GM12878 (cell line): ENCODE measurements at regions not wholly inside any gene's neighbourhood (a gene's known extent, or its start where the extent isn't known, plus 50 kb on each side); places are given as distances from the start of the nearest gene placed in this dataset.

ENCODE experiments used
- ATAC-seq: fragments of 200-7000 bp; cut with Tn5 transposase; 3 replicates; pipeline ENCODE4 v1.9.1; 2020; ENCODE audit warnings: mild to moderate bottlenecking, moderate library complexity
- BruUV-seq: library from RNA; stranded (reverse); fragments of 400-500 nt; replicated peaks from 2 replicates; lab custom pipeline; 2021; lab: Mats Ljungman, UMichigan
- CTCF ChIA-PET: fragments of 300-600 bp; sonication (Branson Sonifier 250); formaldehyde crosslinking; extraction: SDS; loops from one replicate; lab custom pipeline; 2021; ENCODE audit warnings: inconsistent platforms; lab: Yijun Ruan, JAX
- POLR2A ChIA-PET: fragments of 350-600 bp; formaldehyde crosslinking; extraction: SDS; loops from one replicate; lab custom pipeline; 2021; ENCODE audit warnings: inconsistent platforms; lab: Charles Lee
- RAD21 ChIA-PET: fragments of 300-600 bp; sonication (Branson Sonifier 250); formaldehyde crosslinking; loops from one replicate; lab custom pipeline; 2023; ENCODE audit warnings: antibody characterized with exemption; ENCODE audit not compliant: unreplicated experiment; lab: Charles Lee
- SMC1A ChIA-PET: fragments of 300-600 bp; sonication (Branson Sonifier 250); formaldehyde crosslinking; loops from one replicate; lab custom pipeline; 2023; ENCODE audit not compliant: unreplicated experiment, uncharacterized antibody; lab: Charles Lee
- DNase-seq: peaks from one replicate; pipeline ENCODE4 v3.0.0-alpha.2; 2011; ENCODE audit warnings: low read depth, low spot score
- FAIRE-seq: peaks from 3 replicates; lab custom pipeline; 2011; peaks lifted over from hg19 to GRCh38; lab: Jason Lieb, UNC
- H2AFZ ChIP-seq: 2 replicates; pipeline ENCODE4 v1.6.0; 2011; ENCODE audit warnings: low read depth, low read length, control low read depth; ENCODE audit not compliant: control insufficient read depth
- H3K27ac ChIP-seq: 2 replicates; pipeline ENCODE4 v1.5.1; 2011; ENCODE audit warnings: control low read depth; ENCODE audit not compliant: control insufficient read depth, insufficient read depth
- H3K27me3 ChIP-seq, 2 experiments: replicated peaks in 1 of 2; 2 replicates each; pipeline versions ENCODE4 v1.6.0 to v1.6.1; 2011; ENCODE audit warnings: low read length in 1 of 2; ENCODE audit not compliant: control insufficient read depth in 2 of 2, insufficient read depth in 2 of 2
- H3K36me3 ChIP-seq, 2 experiments: 2 replicates each; pipeline ENCODE4 v1.5.1; 2011; ENCODE audit warnings: low read length in 1 of 2; ENCODE audit not compliant: control insufficient read depth in 2 of 2, insufficient read depth in 2 of 2
- H3K4me1 ChIP-seq: 2 replicates; pipeline ENCODE4 v1.6.1; 2011; ENCODE audit warnings: mild to moderate bottlenecking, low read length, moderate library complexity, mixed read lengths; ENCODE audit not compliant: control insufficient read depth, insufficient read depth
- H3K4me2 ChIP-seq: 2 replicates; pipeline ENCODE4 v1.6.0; 2011; ENCODE audit warnings: control low read depth; ENCODE audit not compliant: control insufficient read depth, insufficient read depth
- H3K4me3 ChIP-seq: fragments of 200-600 bp; sonication (generic); 2 replicates; pipeline ENCODE4 v1.5.1; 2016
- H3K79me2 ChIP-seq: 2 replicates; pipeline ENCODE4 v1.6.0; 2011; ENCODE audit warnings: low read length; ENCODE audit not compliant: control insufficient read depth, insufficient read depth
- H3K9ac ChIP-seq: 2 replicates; pipeline ENCODE4 v1.8.0; 2011; ENCODE audit warnings: low read length, control low read depth, mixed read lengths; ENCODE audit not compliant: control insufficient read depth, insufficient read depth
- H3K9me3 ChIP-seq: replicated peaks from 3 replicates; pipeline ENCODE4 v1.5.1; 2011; ENCODE audit warnings: mild to moderate bottlenecking, low read length; ENCODE audit not compliant: control insufficient read depth, insufficient read depth
- H4K20me1 ChIP-seq: 2 replicates; pipeline ENCODE4 v1.6.0; 2011; ENCODE audit not compliant: control insufficient read depth, insufficient read depth
- ATF3 ChIP-seq: IDR thresholded peaks from 2 replicates; pipeline ENCODE4 v1.6.1; 2011; ENCODE audit warnings: low read depth, mild to moderate bottlenecking, low read length, moderate library complexity, borderline replicate concordance; ENCODE audit errors: extremely low read depth
- E2F8 ChIP-seq: fragments of 450-650 bp; IDR thresholded peaks from 2 replicates; pipeline ENCODE4 v1.6.1; 2018; ENCODE audit warnings: mild to moderate bottlenecking, low read depth, moderate library complexity; ENCODE audit not compliant: partially characterized antibody
- PAX8 ChIP-seq: fragments of 450-650 bp; IDR thresholded peaks from 2 replicates; pipeline ENCODE4 v1.6.1; 2017; ENCODE audit warnings: mild to moderate bottlenecking, moderate library complexity
- SUZ12 ChIP-seq: fragments of 200-600 bp; sonication (generic); IDR thresholded peaks from one replicate; pipeline ENCODE4 v1.6.1; 2018; ENCODE audit warnings: antibody characterized with exemption, mild to moderate bottlenecking; ENCODE audit not compliant: unreplicated experiment
- TCF7 ChIP-seq: IDR thresholded peaks from 2 replicates; pipeline ENCODE4 v1.6.1; 2014; ENCODE audit warnings: antibody characterized with exemption, borderline replicate concordance
- whole genome bisulfite sequencing: methylation state at CpG from one replicate; pipeline ENCODE4 v1.1.6; 2016; ENCODE audit warnings: low lambda C conversion rate; ENCODE audit not compliant: insufficient replicate concordance, insufficient coverage; ENCODE audit errors: missing lambda C conversion rate; 5-methylcytosine and 5-hydroxymethylcytosine counted together
- in situ Hi-C: fragments of 300-500 bp; cut with MboI; formaldehyde crosslinking; loops from 9 replicates; pipeline ENCODE4 v1.14.3; 2018; ENCODE audit warnings: mixed read lengths
- intact Hi-C: fragments of 100-400 bp; cut with micrococcal nuclease; formaldehyde crosslinking; loops from one replicate; pipeline ENCODE4 v1.14.2; 2022; ENCODE audit not compliant: unreplicated experiment

GRCh38 chr2:145494441-145494840 lies 974.5 kb upstream of the ZEB2 start:
- no peaks in the 10 kb centered on the region for H3K9me3 ChIP-seq
- intact Hi-C loops (no loop called here), in situ Hi-C loops (no loop called here)
- no peak overlapping the region for H3K4me2 ChIP-seq
- no peak overlapping the region for H3K4me3 ChIP-seq
- no peaks in the 10 kb centered on the region for H3K27me3 ChIP-seq
- DNase-seq (no peak), ATAC-seq (no peak), FAIRE-seq (no peak)
- BruUV-seq, result no TSS peak
- no peaks in the 10 kb centered on the region for H3K79me2 ChIP-seq
- no peak overlapping the region for H3K9ac ChIP-seq
- ChIA-PET RAD21 (no interaction called here), POLR2A (no interaction called here), SMC1A (no interaction called here)
- no peaks in the 10 kb centered on the region for H3K4me1 ChIP-seq
- no peak overlapping the region for H3K27ac ChIP-seq
- H3K36me3 ChIP-seq, result no peaks in the 10 kb centered on the region
- TF ChIP-seq PAX8 (no peak), SUZ12 (no peak), ATF3 (no peak), TCF7 (no peak), E2F8 (no peak)
- TF ChIP-seq, all 136 proteins: peak for 0
- Histone ChIP-seq H2AFZ (no peak overlapping the region), H4K20me1 (no peaks in the 10 kb centered on the region)
- WGBS, result 0% methylated on average over 1 of the region's 1 CpG
- CTCF ChIA-PET, result no interaction called here
